Breast epithelium (tissue), 4 donors: ENCODE measurements at regions not wholly inside any gene's neighbourhood (a gene's known extent, or its start where the extent isn't known, plus 50 kb on each side); places are given as distances from the start of the nearest gene placed in this dataset.

Experiments
- DNase-seq, 2 donors: peaks; one replicate each; pipeline ENCODE4 v3.0.0-alpha.2; 2019; ENCODE audit warnings: low spot score in 2 of 2
- H3K27ac ChIP-seq, 2 donors: fragments of 200-600 bp; sonication (generic) in 1 of 2; one replicate each; pipeline ENCODE4 v1.5.1; 2016 to 2019; ENCODE audit warnings: mild to moderate bottlenecking in 1 of 2
- H3K27me3 ChIP-seq, 2 donors: fragments of 200-600 bp; sonication (generic) in 1 of 2; one replicate each; pipeline versions ENCODE4 v1.5.1 to v1.6.0; 2017 to 2019; ENCODE audit warnings: control low read depth in 1 of 2, mild to moderate bottlenecking in 1 of 2
- H3K36me3 ChIP-seq: fragments of 200-600 bp; one replicate; pipeline ENCODE4 v1.5.1; 2019
- H3K4me1 ChIP-seq, 2 donors: fragments of 200-600 bp; sonication (generic); one replicate each; pipeline ENCODE4 v1.5.1; 2016 to 2019; ENCODE audit warnings: control low read depth in 1 of 2
- H3K4me3 ChIP-seq, 3 donors: fragments of 200-600 bp; sonication (generic); 1 replicate in 2 of 3; 2 replicates in 1 of 3; pipeline ENCODE4 v1.5.1; 2016 to 2019; ENCODE audit warnings: mild to moderate bottlenecking in 3 of 3, moderate library complexity in 2 of 3
- H3K9me3 ChIP-seq, 2 donors: fragments of 200-600 bp; sonication (generic) in 1 of 2; one replicate each; pipeline ENCODE4 v1.5.1; 2016 to 2019; ENCODE audit warnings: control low read depth in 1 of 2
- CTCF ChIP-seq, 3 donors: fragments of 450-650 bp; IDR thresholded peaks; one replicate each; pipeline ENCODE4 v1.5.1; 2016 to 2017; ENCODE audit warnings: antibody characterized with exemption in 3 of 3, mild to moderate bottlenecking in 3 of 3, moderate library complexity in 3 of 3
- POLR2A ChIP-seq: fragments of 450-650 bp; IDR thresholded peaks from one replicate; pipeline ENCODE4 v1.6.1; 2016; ENCODE audit warnings: antibody characterized with exemption, mild to moderate bottlenecking, moderate library complexity
- POLR2AphosphoS5 ChIP-seq, 3 donors: sonication (generic); formaldehyde crosslinking; IDR thresholded peaks; one replicate each; pipeline ENCODE4 v1.6.1; 2017; ENCODE audit warnings: antibody characterized with exemption in 3 of 3
- intact Hi-C: fragments of 100-400 bp; cut with DNase I; formaldehyde crosslinking; loops from one replicate; pipeline ENCODE4 v1.15.1; 2023; ENCODE audit warnings: low total_unique reads

GRCh38 chr3:79878708-79879107 is 110.9 kb upstream of the ROBO1 start:
- intact Hi-C loops, result no loop called here
- Histone ChIP-seq H3K9me3 (peaks cover 0 to 11% of the 10 kb centered on the region in 2 donors), H3K4me3 (no peak overlapping the region), H3K36me3 (peaks cover 6% of the 10 kb centered on the region), H3K27ac (no peak overlapping the region), H3K4me1 (no peaks in the 10 kb centered on the region), H3K27me3 (no peaks in the 10 kb centered on the region)
- DNase-seq, result no peak
- TF ChIP-seq CTCF (IDR thresholded peaks at IDR 0.05) (no peak), POLR2A (no peak)

- H3K9me3 ChIP-seq, result peaks cover 0 to 11% of the 10 kb centered on the region in 2 donors
- H3K27ac ChIP-seq, result no peak overlapping the region
- H3K27me3 ChIP-seq, result no peaks in the 10 kb centered on the region
- H3K4me1 ChIP-seq, result no peaks in the 10 kb centered on the region
- TF ChIP-seq POLR2AphosphoS5 (IDR thresholded peaks at IDR 0.05), result no peak
- no peak for TF ChIP-seq CTCF (IDR thresholded peaks at IDR 0.05)
- TF ChIP-seq POLR2A, result no peak
- no peak for DNase-seq
- H3K36me3 ChIP-seq, result no peaks in the 10 kb centered on the region
- intact Hi-C loops, result no loop called here
- no peak overlapping the region for H3K4me3 ChIP-seq
These were observed 106.8 kb upstream of the ROBO1 start for GRCh38 chr3:79874646-79875045.

- DNase-seq, result no peak
- TF ChIP-seq POLR2AphosphoS5 (IDR thresholded peaks at IDR 0.05) (no peak), CTCF (IDR thresholded peaks at IDR 0.05) (no peak), POLR2A (no peak)
- Histone ChIP-seq H3K4me1 (no peaks in the 10 kb centered on the region), H3K27ac (no peak overlapping the region), H3K36me3 (no peaks in the 10 kb centered on the region), H3K4me3 (no peak overlapping the region), H3K27me3 (no peaks in the 10 kb centered on the region), H3K9me3 (no peaks in the 10 kb centered on the region)
- intact Hi-C loops, result no loop called here
These were observed 104.7 kb upstream of the ROBO1 start for GRCh38 chr3:79872483-79872882.

DNA sequence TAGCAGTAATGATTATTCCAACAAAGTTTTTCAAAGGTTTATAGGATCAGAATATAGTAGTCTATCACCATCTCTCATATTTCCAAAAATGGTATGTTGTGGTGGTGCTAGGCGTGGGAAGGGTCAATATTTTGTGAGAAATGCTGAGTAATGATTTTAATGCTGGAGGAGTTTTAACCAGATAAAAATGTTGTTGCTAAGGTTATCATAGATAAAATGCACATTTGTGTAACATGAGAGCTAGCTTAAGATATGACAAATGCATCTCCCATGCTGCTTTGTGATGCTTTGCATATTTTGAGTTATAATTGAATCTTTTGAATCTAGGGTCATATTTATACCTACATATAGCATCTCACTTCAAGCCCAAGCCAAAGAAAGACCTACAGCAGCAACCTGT is 103.9 kb upstream of the ROBO1 start:
- Histone ChIP-seq H3K4me3 (no peak overlapping the region), H3K27me3 (no peaks in the 10 kb centered on the region), H3K9me3 (no peaks in the 10 kb centered on the region), H3K36me3 (no peaks in the 10 kb centered on the region), H3K27ac (no peak overlapping the region), H3K4me1 (no peaks in the 10 kb centered on the region)
- DNase-seq, result no peak
- intact Hi-C loops, result no loop called here
- no peak for TF ChIP-seq POLR2AphosphoS5 (IDR thresholded peaks at IDR 0.05)
- no peak for TF ChIP-seq POLR2A
- TF ChIP-seq CTCF (IDR thresholded peaks at IDR 0.05), result no peak

DNA sequence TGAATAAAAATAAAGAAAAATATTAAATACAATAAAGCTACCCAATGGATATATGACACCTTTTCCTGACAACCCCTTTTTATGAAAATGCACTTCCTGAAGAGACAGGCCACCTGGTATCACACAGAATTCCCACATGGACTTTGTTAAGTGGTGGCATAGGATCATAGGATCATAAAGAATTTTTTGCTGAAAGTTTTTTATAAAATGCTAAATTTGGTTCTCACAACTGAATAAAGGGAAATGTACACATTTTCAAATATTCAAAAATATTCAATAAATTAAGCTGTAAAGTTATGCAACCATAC is 102.5 kb upstream of the ROBO1 start:
- Histone ChIP-seq H3K27ac (no peak overlapping the region), H3K4me1 (no peaks in the 10 kb centered on the region), H3K4me3 (no peak overlapping the region), H3K9me3 (no peaks in the 10 kb centered on the region), H3K36me3 (no peaks in the 10 kb centered on the region), H3K27me3 (no peaks in the 10 kb centered on the region)
- TF ChIP-seq POLR2AphosphoS5 (IDR thresholded peaks at IDR 0.05) (no peak), CTCF (IDR thresholded peaks at IDR 0.05) (no peak), POLR2A (no peak)
- DNase-seq, result no peak
- intact Hi-C loops, result no loop called here
